ENCODE measurements at regions not wholly inside any gene's neighbourhood (a gene's known extent, or its start where the extent isn't known, plus 50 kb on each side); places are given as distances from the start of the nearest gene placed in this dataset.
"Not testable (repeated sequence)": the region's sequence is repeated elsewhere in the genome, so short reads cannot be mapped to it uniquely, and the experiment has no call there.

DNA sequence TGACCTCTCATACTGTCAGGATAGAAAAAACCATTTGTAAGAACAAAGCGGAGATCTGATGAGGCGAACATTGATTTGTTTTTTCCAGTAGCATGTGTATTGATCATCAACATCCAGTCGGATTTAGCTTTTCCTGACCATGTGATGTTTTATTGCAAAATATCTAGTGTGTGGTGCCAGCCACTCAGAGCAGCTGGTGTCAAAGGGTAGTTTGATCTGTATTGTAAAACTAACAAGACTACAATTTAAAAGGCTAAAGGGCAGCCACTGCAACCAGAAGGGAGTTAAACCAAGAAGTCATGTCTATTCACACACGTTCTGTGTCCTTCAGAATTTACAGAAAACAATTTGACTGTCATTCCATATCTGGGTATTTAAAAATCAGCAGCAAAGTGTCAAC is 719.0 kb upstream of the FRG1 start:
- Mint-ChIP-seq H3K27me3 (ENCODE audit: low read depth) (no peaks in the 10 kb centered on the region), H3K9me3 (no peaks in the 10 kb centered on the region), H3K4me1 (no peaks in the 10 kb centered on the region), H3K4me3 (no peak overlapping the region), H3K27ac (no peak overlapping the region), H3K36me3 (ENCODE audit: low read depth) (no peaks in the 10 kb centered on the region)
- TF ChIP-seq, protein P1, sequence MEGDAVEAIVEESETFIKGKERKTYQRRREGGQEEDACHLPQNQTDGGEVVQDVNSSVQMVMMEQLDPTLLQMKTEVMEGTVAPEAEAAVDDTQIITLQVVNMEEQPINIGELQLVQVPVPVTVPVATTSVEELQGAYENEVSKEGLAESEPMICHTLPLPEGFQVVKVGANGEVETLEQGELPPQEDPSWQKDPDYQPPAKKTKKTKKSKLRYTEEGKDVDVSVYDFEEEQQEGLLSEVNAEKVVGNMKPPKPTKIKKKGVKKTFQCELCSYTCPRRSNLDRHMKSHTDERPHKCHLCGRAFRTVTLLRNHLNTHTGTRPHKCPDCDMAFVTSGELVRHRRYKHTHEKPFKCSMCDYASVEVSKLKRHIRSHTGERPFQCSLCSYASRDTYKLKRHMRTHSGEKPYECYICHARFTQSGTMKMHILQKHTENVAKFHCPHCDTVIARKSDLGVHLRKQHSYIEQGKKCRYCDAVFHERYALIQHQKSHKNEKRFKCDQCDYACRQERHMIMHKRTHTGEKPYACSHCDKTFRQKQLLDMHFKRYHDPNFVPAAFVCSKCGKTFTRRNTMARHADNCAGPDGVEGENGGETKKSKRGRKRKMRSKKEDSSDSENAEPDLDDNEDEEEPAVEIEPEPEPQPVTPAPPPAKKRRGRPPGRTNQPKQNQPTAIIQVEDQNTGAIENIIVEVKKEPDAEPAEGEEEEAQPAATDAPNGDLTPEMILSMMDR (IDR thresholded peaks at IDR 0.05; ENCODE audit: unreplicated experiment in 3 of 3) = no peak

DNA sequence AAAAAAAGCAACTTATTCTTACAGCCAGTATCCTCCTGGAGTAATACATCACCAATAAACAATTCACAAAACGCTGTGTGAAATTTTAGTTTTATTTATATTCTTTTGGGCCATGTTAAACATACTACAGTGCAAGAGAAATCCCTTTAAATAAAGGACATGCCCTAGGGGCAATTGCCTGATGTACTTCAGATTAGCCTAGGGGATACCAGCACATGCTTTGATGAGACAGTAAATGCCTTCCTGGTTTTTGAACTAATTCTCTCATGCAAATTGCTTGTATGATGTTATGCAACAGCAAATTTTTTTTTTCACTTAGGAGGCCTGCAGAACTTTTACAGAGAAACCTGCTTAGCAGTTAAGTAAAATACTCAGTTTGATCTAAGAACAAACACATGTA is 711.9 kb upstream of the FRG1 start:
- Mint-ChIP-seq H3K36me3 (ENCODE audit: low read depth) (no peaks in the 10 kb centered on the region), H3K4me1 (no peaks in the 10 kb centered on the region), H3K27me3 (ENCODE audit: low read depth) (no peaks in the 10 kb centered on the region), H3K27ac (no peak overlapping the region), H3K9me3 (peaks cover 6% of the 10 kb centered on the region), H3K4me3 (no peak overlapping the region)
- TF ChIP-seq, protein P1 (IDR thresholded peaks at IDR 0.05; ENCODE audit: unreplicated experiment in 3 of 3) = no peak

DNA sequence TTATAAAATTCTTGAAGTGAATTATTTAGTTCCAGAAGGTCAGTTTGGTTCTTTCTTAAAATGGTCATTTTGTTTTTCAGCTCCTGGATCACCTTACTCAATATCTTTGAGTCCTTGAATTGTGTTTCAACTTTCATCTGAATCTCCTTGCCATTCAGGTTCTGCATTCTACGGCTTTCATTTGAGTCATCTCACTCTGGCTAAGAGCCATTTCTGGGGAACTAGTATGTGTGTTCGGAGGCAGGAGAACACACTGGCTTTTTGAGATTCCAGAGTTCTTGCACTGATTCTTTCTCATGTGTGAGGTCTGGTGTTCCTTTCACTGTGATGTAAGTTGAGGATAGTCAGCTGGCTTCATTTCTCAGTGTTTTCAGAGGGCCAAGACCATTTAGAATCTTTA is 708.4 kb upstream of the FRG1 start:
- H3K27me3 Mint-ChIP-seq (ENCODE audit: low read depth) = no peaks in the 10 kb centered on the region
- no peak overlapping the region for H3K27ac Mint-ChIP-seq

DNA sequence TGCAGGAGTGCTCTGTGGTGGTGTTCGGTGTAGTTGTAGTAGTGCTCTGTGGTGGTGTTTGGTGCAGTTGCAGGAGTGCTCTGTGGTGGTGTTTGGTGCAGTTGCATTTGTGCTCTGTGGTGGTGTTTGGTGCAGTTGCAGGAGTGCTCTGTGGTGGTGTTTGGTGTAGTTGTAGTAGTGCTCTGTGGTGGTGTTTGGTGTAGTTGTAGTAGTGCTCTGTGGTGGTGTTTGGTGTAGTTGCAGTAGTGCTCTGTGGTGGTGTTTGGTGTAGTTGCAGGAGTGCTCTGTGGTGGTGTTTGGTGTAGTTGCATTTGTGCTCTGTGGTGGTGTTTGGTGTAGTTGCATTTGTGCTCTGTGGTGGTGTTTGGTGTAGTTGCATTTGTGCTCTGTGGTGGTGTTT is 706.9 kb upstream of the FRG1 start:
- not testable (repeated sequence) for H3K4me1 Mint-ChIP-seq; H3K4me3 Mint-ChIP-seq; H3K36me3 Mint-ChIP-seq (ENCODE audit: low read depth); H3K27me3 Mint-ChIP-seq (ENCODE audit: low read depth); H3K27ac Mint-ChIP-seq
- peaks cover 19% of the 10 kb centered on the region for H3K9me3 Mint-ChIP-seq

More for the DNA sequence above, 708.4 kb upstream of the FRG1 start:
- TF ChIP-seq, protein P1 (IDR thresholded peaks at IDR 0.05; ENCODE audit: unreplicated experiment in 3 of 3) = no peak
- H3K4me1 Mint-ChIP-seq = no peaks in the 10 kb centered on the region
- no peaks in the 10 kb centered on the region for H3K36me3 Mint-ChIP-seq (ENCODE audit: low read depth)
- H3K4me3 Mint-ChIP-seq = no peak overlapping the region
- peaks cover 11% of the 10 kb centered on the region for H3K9me3 Mint-ChIP-seq

DNA sequence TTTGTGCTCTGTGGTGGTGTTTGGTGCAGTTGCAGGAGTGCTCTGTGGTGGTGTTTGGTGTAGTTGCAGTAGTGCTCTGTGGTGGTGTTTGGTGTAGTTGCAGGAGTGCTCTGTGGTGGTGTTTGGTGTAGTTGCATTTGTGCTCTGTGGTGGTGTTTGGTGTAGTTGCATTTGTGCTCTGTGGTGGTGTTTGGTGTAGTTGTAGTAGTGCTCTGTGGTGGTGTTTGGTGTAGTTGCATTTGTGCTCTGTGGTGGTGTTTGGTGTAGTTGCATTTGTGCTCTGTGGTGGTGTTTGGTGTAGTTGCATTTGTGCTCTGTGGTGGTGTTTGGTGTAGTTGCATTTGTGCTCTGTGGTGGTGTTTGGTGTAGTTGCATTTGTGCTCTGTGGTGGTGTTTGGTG is 705.7 kb upstream of the FRG1 start:
- not testable (repeated sequence) for H3K27ac Mint-ChIP-seq, H3K4me1 Mint-ChIP-seq, H3K4me3 Mint-ChIP-seq

DNA sequence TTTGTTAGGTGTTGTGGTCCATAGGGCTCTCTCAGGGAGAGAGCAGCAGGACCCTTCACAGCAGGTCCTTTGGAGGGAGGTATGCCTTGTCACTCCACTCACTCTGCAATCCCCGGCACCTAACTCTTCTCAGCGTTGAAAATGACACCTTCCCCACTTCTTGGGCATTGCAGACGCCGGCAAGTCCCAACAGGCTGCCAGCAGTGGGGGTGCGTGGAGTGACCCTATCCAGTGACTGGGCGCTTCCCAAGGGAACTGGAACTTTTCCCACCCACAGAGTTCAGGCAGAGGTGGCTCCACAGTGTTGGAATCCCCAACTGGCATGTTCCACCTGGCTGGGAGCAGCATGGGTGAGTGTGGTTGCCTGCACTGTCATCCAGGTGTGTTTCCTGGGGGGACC is 705.1 kb upstream of the FRG1 start:
- no peak overlapping the region for H3K4me3 Mint-ChIP-seq
- TF ChIP-seq, protein P1 (IDR thresholded peaks at IDR 0.05; ENCODE audit: unreplicated experiment in 3 of 3) = no peak
- no peaks in the 10 kb centered on the region for H3K27me3 Mint-ChIP-seq (ENCODE audit: low read depth)
- H3K36me3 Mint-ChIP-seq (ENCODE audit: low read depth) = no peaks in the 10 kb centered on the region
- H3K9me3 Mint-ChIP-seq = peaks cover 29% of the 10 kb centered on the region
- H3K4me1 Mint-ChIP-seq = no peaks in the 10 kb centered on the region
- no peak overlapping the region for H3K27ac Mint-ChIP-seq

More for the DNA sequence above, 705.7 kb upstream of the FRG1 start:
- H3K36me3 Mint-ChIP-seq (ENCODE audit: low read depth); H3K27me3 Mint-ChIP-seq (ENCODE audit: low read depth): not testable (repeated sequence)
- peaks cover 29% of the 10 kb centered on the region for H3K9me3 Mint-ChIP-seq

DNA sequence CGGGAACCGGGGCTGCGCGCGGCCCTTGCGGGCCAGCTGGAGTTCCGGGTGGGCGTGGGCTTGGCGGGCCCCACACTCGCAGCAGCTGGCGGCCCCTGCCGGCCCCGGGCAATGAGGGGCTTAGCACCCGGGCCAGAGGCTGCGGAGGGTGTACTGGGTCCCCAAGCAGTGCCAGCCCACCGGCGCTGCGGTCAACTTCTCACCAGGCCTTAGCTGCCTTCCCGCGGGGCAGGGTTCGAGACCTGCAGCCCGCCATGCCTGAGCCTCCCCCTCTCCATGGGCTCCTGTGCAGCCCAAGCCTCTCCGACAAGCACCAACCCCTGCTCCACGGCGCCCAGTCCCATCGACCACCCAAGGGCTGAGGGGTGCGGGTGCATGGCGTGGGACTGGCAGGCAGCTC is 704.4 kb upstream of the FRG1 start:
- H3K9me3 Mint-ChIP-seq = peaks cover 29% of the 10 kb centered on the region
- not testable (repeated sequence) for H3K4me3 Mint-ChIP-seq; H3K27me3 Mint-ChIP-seq (ENCODE audit: low read depth); H3K4me1 Mint-ChIP-seq; H3K27ac Mint-ChIP-seq; H3K36me3 Mint-ChIP-seq (ENCODE audit: low read depth)

DNA sequence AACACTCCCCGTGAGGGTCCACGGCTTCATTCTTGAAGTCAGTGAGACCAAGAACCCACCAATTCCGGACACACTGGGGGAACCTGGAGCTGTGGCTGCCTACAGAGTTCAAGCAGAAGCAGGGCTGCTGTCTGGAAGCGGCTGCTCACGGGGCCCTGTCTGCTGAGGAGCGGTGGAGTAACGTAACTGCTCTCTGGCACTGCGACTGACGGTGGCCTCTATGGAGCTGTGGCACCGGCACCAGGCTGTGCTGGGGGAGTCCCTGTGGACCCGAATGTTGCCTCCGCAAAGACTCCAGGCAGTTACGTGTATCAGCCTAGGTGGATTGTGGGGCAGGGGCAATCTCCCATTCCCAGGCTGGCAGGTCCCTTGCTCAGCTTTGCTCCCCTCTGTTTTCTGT is 703.3 kb upstream of the FRG1 start:
- H3K9me3 Mint-ChIP-seq = peaks cover 32% of the 10 kb centered on the region
- no peaks in the 10 kb centered on the region for H3K27me3 Mint-ChIP-seq (ENCODE audit: low read depth)
- no peak overlapping the region for H3K27ac Mint-ChIP-seq
- H3K36me3 Mint-ChIP-seq (ENCODE audit: low read depth) = no peaks in the 10 kb centered on the region
- no peaks in the 10 kb centered on the region for H3K4me1 Mint-ChIP-seq
- H3K4me3 Mint-ChIP-seq = no peak overlapping the region
- TF ChIP-seq, protein P1 (IDR thresholded peaks at IDR 0.05; ENCODE audit: unreplicated experiment in 3 of 3) = no peak

Data from nephron (organoid).